ENCODE measurements at regions not wholly inside any gene's neighbourhood (a gene's known extent, or its start where the extent isn't known, plus 50 kb on each side); places are given as distances from the start of the nearest gene placed in this dataset.

DNA sequence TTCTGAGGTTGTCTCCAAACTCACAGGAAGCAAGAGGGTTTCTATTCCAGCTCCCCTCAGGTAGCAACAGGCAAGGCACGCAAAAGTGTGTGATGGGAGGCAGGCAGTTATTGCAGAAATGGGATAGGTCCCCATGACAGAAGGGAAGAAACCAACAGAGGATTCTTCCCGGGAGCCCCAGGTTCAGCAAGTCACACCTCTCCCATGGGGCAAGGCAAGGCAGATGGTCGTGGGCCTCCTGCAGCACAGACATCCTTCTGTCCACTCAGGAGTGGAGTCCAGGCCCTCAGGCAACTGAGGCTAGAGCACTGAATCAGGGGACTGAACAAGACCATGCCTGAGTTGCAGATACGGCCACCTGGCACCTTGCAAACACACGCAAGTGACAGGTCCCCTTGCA is 424.9 kb upstream of the IRX4 start:
- Histone ChIP-seq H3F3A (ENCODE audit: insufficient read depth, low read length, poor library complexity, severe bottlenecking) (no peaks in the 10 kb centered on the region), H3K36me3 (ENCODE audit: insufficient read depth, low read length) (no peaks in the 10 kb centered on the region)

DNA sequence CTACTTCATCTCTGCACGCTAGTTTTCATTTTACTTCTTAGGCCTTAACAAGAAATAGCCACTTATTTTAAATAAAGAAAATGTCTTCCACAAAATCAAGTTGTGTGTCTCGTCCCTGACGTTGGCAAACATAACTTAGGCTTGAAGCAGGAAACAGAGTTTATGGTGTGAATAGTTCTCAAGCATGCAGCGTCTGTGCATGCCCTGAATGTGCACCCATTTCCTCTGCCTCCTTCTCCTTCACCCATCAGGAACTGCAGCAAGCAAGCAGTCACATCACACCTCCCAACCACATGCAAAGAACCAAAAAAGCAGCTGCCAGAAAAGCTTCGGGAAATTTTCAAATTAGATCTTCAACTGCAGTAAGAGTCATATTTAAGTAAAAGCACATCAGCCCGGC is 424.0 kb upstream of the IRX4 start:
- no peak overlapping the region for H2AFZ ChIP-seq (ENCODE audit: low read depth, low read length)

More for the DNA sequence above, 424.9 kb upstream of the IRX4 start:
- no peak overlapping the region for H3K4me3 ChIP-seq (ENCODE audit: low read length)
- no peak overlapping the region for H3K4me2 ChIP-seq (ENCODE audit: low read length)
- no peaks in the 10 kb centered on the region for H3K79me2 ChIP-seq (replicated peaks; ENCODE audit: insufficient read depth, low read length)
- H3K9me2 ChIP-seq (ENCODE audit: insufficient read depth, low read length): no peaks in the 10 kb centered on the region
- no peak overlapping the region for H2AFZ ChIP-seq (ENCODE audit: low read depth, low read length)
- H3K27me3 ChIP-seq (ENCODE audit: insufficient read depth, low read depth, low read length): no peaks in the 10 kb centered on the region
- no peak for TF ChIP-seq TAF1 (IDR thresholded peaks at IDR 0.05; ENCODE audit: low read depth)
- no peak overlapping the region for H3K27ac ChIP-seq (ENCODE audit: low read length)
- H3K9me3 ChIP-seq (ENCODE audit: low read length): no peaks in the 10 kb centered on the region
- no peaks in the 10 kb centered on the region for H4K20me1 ChIP-seq (ENCODE audit: insufficient read depth)
- no peak overlapping the region for H3K9ac ChIP-seq (ENCODE audit: low read length)

More for the DNA sequence above, 424.0 kb upstream of the IRX4 start:
- H3F3A ChIP-seq (ENCODE audit: insufficient read depth, low read length, poor library complexity, severe bottlenecking): no peaks in the 10 kb centered on the region
- H3K4me3 ChIP-seq (ENCODE audit: low read length): no peak overlapping the region
- no peaks in the 10 kb centered on the region for H3K9me2 ChIP-seq (ENCODE audit: insufficient read depth, low read length)
- H3K9me3 ChIP-seq (ENCODE audit: low read length): no peaks in the 10 kb centered on the region
- no peaks in the 10 kb centered on the region for H3K27me3 ChIP-seq (ENCODE audit: insufficient read depth, low read depth, low read length)
- no peak overlapping the region for H3K9ac ChIP-seq (ENCODE audit: low read length)
- H4K20me1 ChIP-seq (ENCODE audit: insufficient read depth): no peaks in the 10 kb centered on the region
- no peak overlapping the region for H3K27ac ChIP-seq (ENCODE audit: low read length)
- TF ChIP-seq, protein P1, sequence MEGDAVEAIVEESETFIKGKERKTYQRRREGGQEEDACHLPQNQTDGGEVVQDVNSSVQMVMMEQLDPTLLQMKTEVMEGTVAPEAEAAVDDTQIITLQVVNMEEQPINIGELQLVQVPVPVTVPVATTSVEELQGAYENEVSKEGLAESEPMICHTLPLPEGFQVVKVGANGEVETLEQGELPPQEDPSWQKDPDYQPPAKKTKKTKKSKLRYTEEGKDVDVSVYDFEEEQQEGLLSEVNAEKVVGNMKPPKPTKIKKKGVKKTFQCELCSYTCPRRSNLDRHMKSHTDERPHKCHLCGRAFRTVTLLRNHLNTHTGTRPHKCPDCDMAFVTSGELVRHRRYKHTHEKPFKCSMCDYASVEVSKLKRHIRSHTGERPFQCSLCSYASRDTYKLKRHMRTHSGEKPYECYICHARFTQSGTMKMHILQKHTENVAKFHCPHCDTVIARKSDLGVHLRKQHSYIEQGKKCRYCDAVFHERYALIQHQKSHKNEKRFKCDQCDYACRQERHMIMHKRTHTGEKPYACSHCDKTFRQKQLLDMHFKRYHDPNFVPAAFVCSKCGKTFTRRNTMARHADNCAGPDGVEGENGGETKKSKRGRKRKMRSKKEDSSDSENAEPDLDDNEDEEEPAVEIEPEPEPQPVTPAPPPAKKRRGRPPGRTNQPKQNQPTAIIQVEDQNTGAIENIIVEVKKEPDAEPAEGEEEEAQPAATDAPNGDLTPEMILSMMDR (IDR thresholded peaks at IDR 0.05; ENCODE audit: poor library complexity, severe bottlenecking): no peak
- TF ChIP-seq MXI1 (conservative IDR thresholded peaks at IDR 0.05; ENCODE audit: poor library complexity, severe bottlenecking): no peak
- TF ChIP-seq POLR2AphosphoS5 (IDR thresholded peaks at IDR 0.05): no peak
- no peak for TF ChIP-seq TAF1 (IDR thresholded peaks at IDR 0.05; ENCODE audit: low read depth)
- no peak for TF ChIP-seq RAD21 (conservative IDR thresholded peaks at IDR 0.05)
- no peak for TF ChIP-seq EZH2 (IDR thresholded peaks at IDR 0.05; ENCODE audit: borderline replicate concordance, insufficient read depth, low read length, poor library complexity, severe bottlenecking)
- no peak for TF ChIP-seq SMC3 (conservative IDR thresholded peaks at IDR 0.05; ENCODE audit: poor library complexity)
- TF ChIP-seq, protein P2, sequence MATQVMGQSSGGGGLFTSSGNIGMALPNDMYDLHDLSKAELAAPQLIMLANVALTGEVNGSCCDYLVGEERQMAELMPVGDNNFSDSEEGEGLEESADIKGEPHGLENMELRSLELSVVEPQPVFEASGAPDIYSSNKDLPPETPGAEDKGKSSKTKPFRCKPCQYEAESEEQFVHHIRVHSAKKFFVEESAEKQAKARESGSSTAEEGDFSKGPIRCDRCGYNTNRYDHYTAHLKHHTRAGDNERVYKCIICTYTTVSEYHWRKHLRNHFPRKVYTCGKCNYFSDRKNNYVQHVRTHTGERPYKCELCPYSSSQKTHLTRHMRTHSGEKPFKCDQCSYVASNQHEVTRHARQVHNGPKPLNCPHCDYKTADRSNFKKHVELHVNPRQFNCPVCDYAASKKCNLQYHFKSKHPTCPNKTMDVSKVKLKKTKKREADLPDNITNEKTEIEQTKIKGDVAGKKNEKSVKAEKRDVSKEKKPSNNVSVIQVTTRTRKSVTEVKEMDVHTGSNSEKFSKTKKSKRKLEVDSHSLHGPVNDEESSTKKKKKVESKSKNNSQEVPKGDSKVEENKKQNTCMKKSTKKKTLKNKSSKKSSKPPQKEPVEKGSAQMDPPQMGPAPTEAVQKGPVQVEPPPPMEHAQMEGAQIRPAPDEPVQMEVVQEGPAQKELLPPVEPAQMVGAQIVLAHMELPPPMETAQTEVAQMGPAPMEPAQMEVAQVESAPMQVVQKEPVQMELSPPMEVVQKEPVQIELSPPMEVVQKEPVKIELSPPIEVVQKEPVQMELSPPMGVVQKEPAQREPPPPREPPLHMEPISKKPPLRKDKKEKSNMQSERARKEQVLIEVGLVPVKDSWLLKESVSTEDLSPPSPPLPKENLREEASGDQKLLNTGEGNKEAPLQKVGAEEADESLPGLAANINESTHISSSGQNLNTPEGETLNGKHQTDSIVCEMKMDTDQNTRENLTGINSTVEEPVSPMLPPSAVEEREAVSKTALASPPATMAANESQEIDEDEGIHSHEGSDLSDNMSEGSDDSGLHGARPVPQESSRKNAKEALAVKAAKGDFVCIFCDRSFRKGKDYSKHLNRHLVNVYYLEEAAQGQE (IDR thresholded peaks at IDR 0.05; ENCODE audit: borderline replicate concordance): no peak
- no peaks in the 10 kb centered on the region for H3K36me3 ChIP-seq (ENCODE audit: insufficient read depth, low read length)
- no peak overlapping the region for H3K4me2 ChIP-seq (ENCODE audit: low read length)
- H3K79me2 ChIP-seq (replicated peaks; ENCODE audit: insufficient read depth, low read length): no peaks in the 10 kb centered on the region

Measured in neural cell (in vitro differentiated cells).